ENCODE measurements at regions not wholly inside any gene's neighbourhood (a gene's known extent, or its start where the extent isn't known, plus 50 kb on each side); places are given as distances from the start of the nearest gene placed in this dataset.

DNA sequence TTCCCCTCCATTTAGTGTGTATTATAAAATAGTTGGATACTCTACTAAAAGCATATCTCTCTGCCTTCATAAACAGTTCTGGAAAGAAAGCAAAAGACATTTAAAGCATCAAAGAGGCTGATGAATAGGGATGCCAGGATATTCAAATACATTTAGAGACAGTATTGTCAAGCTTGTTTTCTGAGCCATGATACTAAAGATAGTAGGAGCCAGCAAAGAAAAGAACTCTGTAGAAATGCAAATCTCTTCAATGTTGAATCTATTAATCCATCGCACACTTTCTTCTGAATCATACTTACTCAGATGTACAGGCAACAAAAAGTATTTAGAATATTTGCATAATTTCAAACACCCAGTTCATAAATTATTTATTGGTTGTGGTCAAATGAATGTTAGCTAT lies 207.1 kb upstream of the MEF2C start:
- peaks cover 0 to 8% of the 10 kb centered on the region in 2 donors for H3K4me1 ChIP-seq
- H3K27ac ChIP-seq, result no peak overlapping the region
- H3K27me3 ChIP-seq, result no peaks in the 10 kb centered on the region
- no peak overlapping the region for H3K4me3 ChIP-seq
- no peak for DNase-seq (ENCODE audit: low spot score in 2 of 2)
- TF ChIP-seq, protein P1, sequence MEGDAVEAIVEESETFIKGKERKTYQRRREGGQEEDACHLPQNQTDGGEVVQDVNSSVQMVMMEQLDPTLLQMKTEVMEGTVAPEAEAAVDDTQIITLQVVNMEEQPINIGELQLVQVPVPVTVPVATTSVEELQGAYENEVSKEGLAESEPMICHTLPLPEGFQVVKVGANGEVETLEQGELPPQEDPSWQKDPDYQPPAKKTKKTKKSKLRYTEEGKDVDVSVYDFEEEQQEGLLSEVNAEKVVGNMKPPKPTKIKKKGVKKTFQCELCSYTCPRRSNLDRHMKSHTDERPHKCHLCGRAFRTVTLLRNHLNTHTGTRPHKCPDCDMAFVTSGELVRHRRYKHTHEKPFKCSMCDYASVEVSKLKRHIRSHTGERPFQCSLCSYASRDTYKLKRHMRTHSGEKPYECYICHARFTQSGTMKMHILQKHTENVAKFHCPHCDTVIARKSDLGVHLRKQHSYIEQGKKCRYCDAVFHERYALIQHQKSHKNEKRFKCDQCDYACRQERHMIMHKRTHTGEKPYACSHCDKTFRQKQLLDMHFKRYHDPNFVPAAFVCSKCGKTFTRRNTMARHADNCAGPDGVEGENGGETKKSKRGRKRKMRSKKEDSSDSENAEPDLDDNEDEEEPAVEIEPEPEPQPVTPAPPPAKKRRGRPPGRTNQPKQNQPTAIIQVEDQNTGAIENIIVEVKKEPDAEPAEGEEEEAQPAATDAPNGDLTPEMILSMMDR (IDR thresholded peaks at IDR 0.05), result no peak
- H3K36me3 ChIP-seq, result no peaks in the 10 kb centered on the region
- intact Hi-C loops (cut with DNase I), result no loop called here
- H3K9me3 ChIP-seq, result no peaks in the 10 kb centered on the region

DNA sequence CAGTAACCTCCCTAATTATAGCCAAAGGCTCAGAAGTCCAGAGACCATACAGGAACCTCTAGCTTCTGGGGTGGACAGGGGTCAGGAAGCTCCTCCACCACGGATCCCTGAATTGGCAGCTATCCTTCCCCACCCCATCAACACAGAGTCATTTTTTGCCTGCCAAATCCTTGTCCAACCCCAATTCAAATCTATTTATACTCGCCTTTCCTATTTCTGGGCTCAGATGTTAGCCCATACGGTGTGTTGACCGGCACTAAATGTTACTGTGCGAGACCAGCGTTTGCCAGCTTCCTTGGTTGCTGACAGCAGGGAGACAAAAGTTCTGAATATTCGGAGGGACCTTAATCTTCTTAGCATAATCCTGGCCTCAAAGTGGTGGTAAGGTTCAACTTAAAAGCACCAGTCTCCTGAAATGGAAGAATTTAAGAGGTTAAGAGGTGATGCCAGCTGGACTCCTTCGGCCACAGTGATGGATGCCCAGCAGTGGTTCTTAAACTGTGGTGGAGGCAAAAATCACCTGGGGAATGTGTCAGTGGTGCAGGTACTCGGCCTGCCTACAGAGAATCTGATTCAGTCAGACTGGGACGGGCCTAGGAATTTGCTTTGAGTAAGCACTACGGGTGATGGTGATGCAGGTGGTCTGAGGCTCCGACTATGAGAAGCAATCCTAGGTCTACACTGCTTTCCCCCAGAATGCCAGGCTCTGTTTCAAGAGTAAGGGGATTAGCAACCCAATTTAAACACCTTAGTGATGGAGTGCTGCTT lies 204.8 kb upstream of the MEF2C start:
- Histone ChIP-seq H3K36me3 (no peaks in the 10 kb centered on the region), H3K27me3 (no peaks in the 10 kb centered on the region), H3K4me3 (peak overlapping the region in 1 of 2 donors; percentile 34), H3K27ac (peak overlapping the region; percentile 78 to 88), H3K9me3 (no peaks in the 10 kb centered on the region), H3K4me1 (peaks cover 0 to 8% of the 10 kb centered on the region in 2 donors)
- peak in 1 of 2 donors; percentile 73 for DNase-seq (ENCODE audit: low spot score in 2 of 2)
- intact Hi-C loops (cut with DNase I), result loop anchor here (5.0 to 10.0 kb wide), 2 partner anchors 205 to 363 kb away; partner anchors contain the start of gene MEF2C
- TF ChIP-seq, protein P1 (IDR thresholded peaks at IDR 0.05), result no peak

DNA sequence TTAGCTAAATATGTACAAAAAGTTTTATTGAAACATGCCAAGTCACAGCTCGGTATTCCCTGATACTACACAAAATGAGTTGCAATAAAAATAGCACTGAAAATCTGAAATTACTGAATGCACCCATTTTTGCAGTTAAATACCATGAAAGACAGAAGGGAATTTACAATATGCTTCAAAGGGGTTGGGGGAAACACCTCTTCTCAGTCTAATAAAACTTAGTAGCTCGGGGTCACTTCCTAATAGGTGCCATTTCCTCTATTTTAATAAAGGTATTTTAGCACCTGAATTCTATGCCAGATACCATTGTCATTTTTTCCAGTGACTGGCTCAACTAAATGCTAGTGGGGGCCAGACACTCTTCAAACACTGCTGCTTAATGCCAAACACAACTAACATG lies 204.1 kb upstream of the MEF2C start:
- Histone ChIP-seq H3K9me3 (no peaks in the 10 kb centered on the region), H3K27ac (peak overlapping the region; percentile 78 to 88), H3K36me3 (no peaks in the 10 kb centered on the region), H3K27me3 (no peaks in the 10 kb centered on the region), H3K4me1 (peaks cover 0 to 8% of the 10 kb centered on the region in 2 donors), H3K4me3 (peak overlapping the region in 1 of 2 donors; percentile 34)
- intact Hi-C loops (cut with DNase I), result loop anchor here (5.0 to 10.0 kb wide), 2 partner anchors 205 to 362 kb away; partner anchors contain the start of gene MEF2C
- no peak for DNase-seq (ENCODE audit: low spot score in 2 of 2)
- TF ChIP-seq, protein P1 (IDR thresholded peaks at IDR 0.05), result no peak

DNA sequence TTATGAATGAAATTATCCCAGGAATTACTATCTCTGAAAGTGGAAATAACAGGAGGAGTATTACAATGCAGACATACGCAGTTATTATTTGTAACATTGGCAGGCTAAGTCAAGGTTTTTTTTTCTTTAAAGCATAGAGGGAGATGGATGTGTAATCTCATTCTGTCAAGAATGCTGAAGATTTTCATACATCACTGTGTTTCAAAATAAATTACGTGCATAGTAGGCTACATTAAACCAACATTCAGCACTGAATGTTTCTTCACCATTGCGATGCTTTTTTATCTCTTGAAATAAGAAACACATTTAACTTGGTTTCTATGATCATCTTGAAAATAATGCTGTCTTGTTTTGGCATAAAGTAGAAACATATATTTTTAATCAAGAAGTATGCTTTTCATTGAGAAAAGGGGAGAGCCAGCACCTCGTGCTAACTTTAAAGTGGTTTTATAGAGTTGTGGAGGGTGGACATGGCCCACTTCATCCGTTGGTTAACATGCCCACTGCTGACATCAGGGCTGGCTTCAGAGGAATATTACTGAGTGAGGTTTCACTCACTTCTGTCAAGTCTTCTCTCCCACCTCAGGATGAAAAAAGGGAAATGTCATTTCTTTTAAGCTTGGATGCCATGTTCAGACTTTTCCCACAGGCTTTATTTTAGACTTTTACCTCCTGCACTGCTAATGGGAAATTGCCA lies 203.6 kb upstream of the MEF2C start:
- intact Hi-C loops (cut with DNase I), result loop anchor here (5.0 to 10.0 kb wide), 2 partner anchors 204 to 362 kb away; partner anchors contain the start of gene MEF2C
- Histone ChIP-seq H3K4me1 (peaks cover 0 to 8% of the 10 kb centered on the region in 2 donors), H3K27me3 (no peaks in the 10 kb centered on the region), H3K9me3 (no peaks in the 10 kb centered on the region), H3K4me3 (no peak overlapping the region), H3K36me3 (no peaks in the 10 kb centered on the region), H3K27ac (peak overlapping the region; percentile 78 to 88)
- TF ChIP-seq, protein P1 (IDR thresholded peaks at IDR 0.05), result no peak
- no peak for DNase-seq (ENCODE audit: low spot score in 2 of 2)

DNA sequence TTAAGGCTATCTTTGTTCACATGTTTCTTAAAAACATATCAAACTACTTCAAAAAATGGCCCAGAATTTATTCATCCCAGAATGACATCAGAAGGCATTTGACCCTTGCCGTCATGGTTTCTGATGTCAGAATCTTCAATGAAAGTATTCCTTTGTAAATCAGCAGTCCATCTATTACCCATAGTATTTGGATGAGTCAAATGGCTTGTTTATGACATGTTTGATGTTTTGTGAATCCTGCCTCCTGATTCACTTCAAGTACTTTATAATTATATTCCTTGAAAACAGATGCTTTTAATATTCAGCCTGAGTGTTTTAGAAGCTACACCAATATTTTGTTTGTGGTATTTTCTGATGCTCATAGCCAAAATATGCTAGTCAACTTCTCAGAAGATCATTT lies 200.8 kb upstream of the MEF2C start:
- H3K27me3 ChIP-seq, result no peaks in the 10 kb centered on the region
- no peak for DNase-seq (ENCODE audit: low spot score in 2 of 2)
- TF ChIP-seq, protein P1 (IDR thresholded peaks at IDR 0.05), result no peak
- H3K4me1 ChIP-seq, result peaks cover 0 to 8% of the 10 kb centered on the region in 2 donors
- no peak overlapping the region for H3K4me3 ChIP-seq
- no peaks in the 10 kb centered on the region for H3K36me3 ChIP-seq
- no peaks in the 10 kb centered on the region for H3K9me3 ChIP-seq
- no peak overlapping the region for H3K27ac ChIP-seq
- intact Hi-C loops (cut with DNase I), result loop anchor here (10.0 kb wide), 1 partner anchor 359 kb away; no protein-coding TSS in a partner anchor
